ENCODE measurements at regions not wholly inside any gene's neighbourhood (a gene's known extent, or its start where the extent isn't known, plus 50 kb on each side); places are given as distances from the start of the nearest gene placed in this dataset.

GRCh38 chr17:70675070-70675590, 505.8 kb downstream of the KCNJ2 start:
- Histone ChIP-seq H3K4me2 (ENCODE audit: low read length) (no peak overlapping the region), H3K27me3 (ENCODE audit: insufficient read depth, low read length) (no peaks in the 10 kb centered on the region), H3K9ac (ENCODE audit: low read length) (no peak overlapping the region), H3F3A (ENCODE audit: insufficient read depth, low read length) (no peaks in the 10 kb centered on the region), H3K27ac (ENCODE audit: low read depth, low read length, poor library complexity, severe bottlenecking) (no peak overlapping the region), H3K9me3 (ENCODE audit: low read length) (no peaks in the 10 kb centered on the region), H4K20me1 (ENCODE audit: insufficient read depth, low read length) (no peaks in the 10 kb centered on the region), H3K9me2 (ENCODE audit: low read depth, low read length) (no peaks in the 10 kb centered on the region), H3K79me2 (ENCODE audit: insufficient read depth, low read length) (no peaks in the 10 kb centered on the region), H3K36me3 (ENCODE audit: insufficient read depth, low read length) (no peaks in the 10 kb centered on the region), H3K4me1 (ENCODE audit: insufficient read depth, low read length, severe bottlenecking) (no peaks in the 10 kb centered on the region), H3K4me3 (ENCODE audit: low read depth, low read length, poor library complexity, severe bottlenecking) (no peak overlapping the region), H2AFZ (ENCODE audit: low read length) (no peak overlapping the region)
- TF ChIP-seq EZH2 (IDR thresholded peaks at IDR 0.05; ENCODE audit: borderline replicate concordance, low read length) (no peak), CTCF (IDR thresholded peaks at IDR 0.05; ENCODE audit: low read length) (no peak)

GRCh38 chr17:70677783-70678647, 508.7 kb downstream of the KCNJ2 start:
- no peak overlapping the region for H2AFZ ChIP-seq (ENCODE audit: low read length)
- H3K4me1 ChIP-seq (ENCODE audit: insufficient read depth, low read length, severe bottlenecking): no peaks in the 10 kb centered on the region
- H3K9me3 ChIP-seq (ENCODE audit: low read length): no peaks in the 10 kb centered on the region
- no peak overlapping the region for H3K9ac ChIP-seq (ENCODE audit: low read length)
- H3K4me3 ChIP-seq (ENCODE audit: low read depth, low read length, poor library complexity, severe bottlenecking): no peak overlapping the region
- no peak overlapping the region for H3K27ac ChIP-seq (ENCODE audit: low read depth, low read length, poor library complexity, severe bottlenecking)
- H3K4me2 ChIP-seq (ENCODE audit: low read length): no peak overlapping the region
- no peaks in the 10 kb centered on the region for H3K9me2 ChIP-seq (ENCODE audit: low read depth, low read length)
- H4K20me1 ChIP-seq (ENCODE audit: insufficient read depth, low read length): no peaks in the 10 kb centered on the region
- no peaks in the 10 kb centered on the region for H3K27me3 ChIP-seq (ENCODE audit: insufficient read depth, low read length)
- no peak for TF ChIP-seq CTCF (IDR thresholded peaks at IDR 0.05; ENCODE audit: low read length)
- TF ChIP-seq EZH2 (IDR thresholded peaks at IDR 0.05; ENCODE audit: borderline replicate concordance, low read length): no peak
- H3K79me2 ChIP-seq (ENCODE audit: insufficient read depth, low read length): no peaks in the 10 kb centered on the region
- no peaks in the 10 kb centered on the region for H3K36me3 ChIP-seq (ENCODE audit: insufficient read depth, low read length)
- H3F3A ChIP-seq (ENCODE audit: insufficient read depth, low read length): no peaks in the 10 kb centered on the region

GRCh38 chr17:70678889-70679288, 509.6 kb downstream of the KCNJ2 start:
- no peak overlapping the region for H3K27ac ChIP-seq (ENCODE audit: low read depth, low read length, poor library complexity, severe bottlenecking)
- no peaks in the 10 kb centered on the region for H3K36me3 ChIP-seq (ENCODE audit: insufficient read depth, low read length)
- H3K4me2 ChIP-seq (ENCODE audit: low read length): no peak overlapping the region
- H3K79me2 ChIP-seq (ENCODE audit: insufficient read depth, low read length): no peaks in the 10 kb centered on the region
- H2AFZ ChIP-seq (ENCODE audit: low read length): no peak overlapping the region
- no peaks in the 10 kb centered on the region for H3K4me1 ChIP-seq (ENCODE audit: insufficient read depth, low read length, severe bottlenecking)
- H3F3A ChIP-seq (ENCODE audit: insufficient read depth, low read length): no peaks in the 10 kb centered on the region
- H3K27me3 ChIP-seq (ENCODE audit: insufficient read depth, low read length): no peaks in the 10 kb centered on the region
- no peak overlapping the region for H3K9ac ChIP-seq (ENCODE audit: low read length)
- H3K9me2 ChIP-seq (ENCODE audit: low read depth, low read length): no peaks in the 10 kb centered on the region
- H3K4me3 ChIP-seq (ENCODE audit: low read depth, low read length, poor library complexity, severe bottlenecking): no peak overlapping the region
- H4K20me1 ChIP-seq (ENCODE audit: insufficient read depth, low read length): no peaks in the 10 kb centered on the region
- TF ChIP-seq CTCF (IDR thresholded peaks at IDR 0.05; ENCODE audit: low read length) (no peak), EZH2 (IDR thresholded peaks at IDR 0.05; ENCODE audit: borderline replicate concordance, low read length) (no peak)
- H3K9me3 ChIP-seq (ENCODE audit: low read length): no peaks in the 10 kb centered on the region

Data from OCI-LY1 (cell line).